ENCODE measurements at regions not wholly inside any gene's neighbourhood (a gene's known extent, or its start where the extent isn't known, plus 50 kb on each side); places are given as distances from the start of the nearest gene placed in this dataset.
A peak's percentile ranks its signal among the peaks of the same experiment; 100 is the strongest.

GRCh38 chr12:105698075-105698474 is 367.6 kb downstream of the C12orf75 start:
- H2BK15ac ChIP-seq (ENCODE audit: low read depth, poor library complexity, severe bottlenecking), result no peak overlapping the region
- no peak overlapping the region for H4K8ac ChIP-seq (ENCODE audit: low read length)
- H3K4me1 ChIP-seq (ENCODE audit: control insufficient read depth, insufficient read depth, low read depth, low read length), result peaks cover 2% of the 10 kb centered on the region
- H3K14ac ChIP-seq (ENCODE audit: low read length in 2 of 2), result no peak overlapping the region
- H2AK5ac ChIP-seq (ENCODE audit: low read length, severe bottlenecking), result no peak overlapping the region
- DNase-seq, result peak; percentile 11
- no peaks in the 10 kb centered on the region for H3K27me3 ChIP-seq (ENCODE audit: control insufficient read depth in 1 of 2, insufficient read depth in 1 of 2, low read length in 2 of 2)
- no peak overlapping the region for H2BK5ac ChIP-seq (ENCODE audit: low read depth, low read length, poor library complexity, severe bottlenecking)
- H3K4me2 ChIP-seq (ENCODE audit: low read length, poor library complexity, severe bottlenecking), result no peak overlapping the region
- H3K36me3 ChIP-seq (ENCODE audit: control insufficient read depth in 1 of 2, insufficient read depth in 2 of 2, low read depth in 1 of 2, low read length in 2 of 2), result no peaks in the 10 kb centered on the region
- H3K79me1 ChIP-seq (replicated peaks; ENCODE audit: low read length, poor library complexity, severe bottlenecking), result no peaks in the 10 kb centered on the region
- no peak overlapping the region for H2BK120ac ChIP-seq (ENCODE audit: low read depth, low read length)
- no peak overlapping the region for H3K4me3 ChIP-seq (ENCODE audit: insufficient read depth in 1 of 2, low read depth in 1 of 2, low read length in 2 of 2)
- H4K91ac ChIP-seq (ENCODE audit: low read length), result no peak overlapping the region
- no peak overlapping the region for H3K9ac ChIP-seq (ENCODE audit: low read length)
- no peak overlapping the region for H2BK12ac ChIP-seq (ENCODE audit: low read length in 2 of 2)
- H2AFZ ChIP-seq (ENCODE audit: low read depth, low read length), result no peak overlapping the region
- H3K23ac ChIP-seq (ENCODE audit: low read length in 2 of 2), result no peak overlapping the region
- H3K9me3 ChIP-seq (ENCODE audit: control insufficient read depth, low read length), result no peaks in the 10 kb centered on the region
- H3K4ac ChIP-seq (ENCODE audit: low read depth in 1 of 2, low read length in 2 of 2), result no peak overlapping the region
- 75% methylated on average over 2 of the region's 3 CpGs for WGBS
- no peak overlapping the region for H3K18ac ChIP-seq (ENCODE audit: low read depth in 1 of 2, low read length in 2 of 2)
- H3K27ac ChIP-seq (ENCODE audit: low read length, poor library complexity, severe bottlenecking), result no peak overlapping the region

GRCh38 chr12:105699209-105699608 is 368.7 kb downstream of the C12orf75 start:
- Histone ChIP-seq H3K4me3 (ENCODE audit: insufficient read depth in 1 of 2, low read depth in 1 of 2, low read length in 2 of 2) (no peak overlapping the region), H3K18ac (ENCODE audit: low read depth in 1 of 2, low read length in 2 of 2) (no peak overlapping the region), H3K23ac (ENCODE audit: low read length in 2 of 2) (no peak overlapping the region), H3K4ac (ENCODE audit: low read depth in 1 of 2, low read length in 2 of 2) (no peak overlapping the region), H4K91ac (ENCODE audit: low read length) (no peak overlapping the region), H2BK120ac (ENCODE audit: low read depth, low read length) (no peak overlapping the region), H3K9me3 (ENCODE audit: control insufficient read depth, low read length) (no peaks in the 10 kb centered on the region), H3K9ac (ENCODE audit: low read length) (no peak overlapping the region), H3K27me3 (ENCODE audit: control insufficient read depth in 1 of 2, insufficient read depth in 1 of 2, low read length in 2 of 2) (no peaks in the 10 kb centered on the region), H3K4me1 (ENCODE audit: control insufficient read depth, insufficient read depth, low read depth, low read length) (peaks cover 2% of the 10 kb centered on the region), H3K27ac (ENCODE audit: low read length, poor library complexity, severe bottlenecking) (no peak overlapping the region), H4K8ac (ENCODE audit: low read length) (no peak overlapping the region), H2AK5ac (ENCODE audit: low read length, severe bottlenecking) (no peak overlapping the region), H2BK15ac (ENCODE audit: low read depth, poor library complexity, severe bottlenecking) (no peak overlapping the region), H3K14ac (ENCODE audit: low read length in 2 of 2) (no peak overlapping the region), H3K79me1 (replicated peaks; ENCODE audit: low read length, poor library complexity, severe bottlenecking) (no peaks in the 10 kb centered on the region), H2AFZ (ENCODE audit: low read depth, low read length) (no peak overlapping the region), H2BK5ac (ENCODE audit: low read depth, low read length, poor library complexity, severe bottlenecking) (no peak overlapping the region), H3K36me3 (ENCODE audit: control insufficient read depth in 1 of 2, insufficient read depth in 2 of 2, low read depth in 1 of 2, low read length in 2 of 2) (no peaks in the 10 kb centered on the region), H2BK12ac (ENCODE audit: low read length in 2 of 2) (no peak overlapping the region), H3K4me2 (ENCODE audit: low read length, poor library complexity, severe bottlenecking) (no peak overlapping the region)
- no peak for DNase-seq
- no CpG with 5 or more reads among the region's 1 CpG for WGBS

- Histone ChIP-seq H3K4ac (ENCODE audit: low read depth in 1 of 2, low read length in 2 of 2) (no peak overlapping the region), H2BK15ac (ENCODE audit: low read depth, poor library complexity, severe bottlenecking) (no peak overlapping the region), H3K4me3 (ENCODE audit: insufficient read depth in 1 of 2, low read depth in 1 of 2, low read length in 2 of 2) (no peak overlapping the region), H3K4me2 (ENCODE audit: low read length, poor library complexity, severe bottlenecking) (no peak overlapping the region), H3K9me3 (ENCODE audit: control insufficient read depth, low read length) (no peaks in the 10 kb centered on the region), H4K91ac (ENCODE audit: low read length) (no peak overlapping the region), H3K36me3 (ENCODE audit: control insufficient read depth in 1 of 2, insufficient read depth in 2 of 2, low read depth in 1 of 2, low read length in 2 of 2) (no peaks in the 10 kb centered on the region), H4K8ac (ENCODE audit: low read length) (no peak overlapping the region), H2AFZ (ENCODE audit: low read depth, low read length) (no peak overlapping the region), H3K27ac (ENCODE audit: low read length, poor library complexity, severe bottlenecking) (no peak overlapping the region), H2BK120ac (ENCODE audit: low read depth, low read length) (no peak overlapping the region), H3K18ac (ENCODE audit: low read depth in 1 of 2, low read length in 2 of 2) (no peak overlapping the region), H3K23ac (ENCODE audit: low read length in 2 of 2) (no peak overlapping the region), H2BK5ac (ENCODE audit: low read depth, low read length, poor library complexity, severe bottlenecking) (no peak overlapping the region), H2AK5ac (ENCODE audit: low read length, severe bottlenecking) (no peak overlapping the region), H3K79me1 (replicated peaks; ENCODE audit: low read length, poor library complexity, severe bottlenecking) (no peaks in the 10 kb centered on the region), H3K27me3 (ENCODE audit: control insufficient read depth in 1 of 2, insufficient read depth in 1 of 2, low read length in 2 of 2) (no peaks in the 10 kb centered on the region), H2BK12ac (ENCODE audit: low read length in 2 of 2) (no peak overlapping the region), H3K9ac (ENCODE audit: low read length) (no peak overlapping the region), H3K4me1 (ENCODE audit: control insufficient read depth, insufficient read depth, low read depth, low read length) (peaks cover 13% of the 10 kb centered on the region), H3K14ac (ENCODE audit: low read length in 2 of 2) (no peak overlapping the region)
- 76% methylated on average over 6 of the region's 6 CpGs for WGBS
- DNase-seq, result no peak
These were observed 374.3 kb downstream of the C12orf75 start for GRCh38 chr12:105704787-105705186.

GRCh38 chr12:105705235-105705634 is 374.7 kb downstream of the C12orf75 start:
- DNase-seq, result no peak
- Histone ChIP-seq H3K4me2 (ENCODE audit: low read length, poor library complexity, severe bottlenecking) (no peak overlapping the region), H3K9ac (ENCODE audit: low read length) (no peak overlapping the region), H2BK120ac (ENCODE audit: low read depth, low read length) (no peak overlapping the region), H3K79me1 (replicated peaks; ENCODE audit: low read length, poor library complexity, severe bottlenecking) (no peaks in the 10 kb centered on the region), H2BK12ac (ENCODE audit: low read length in 2 of 2) (no peak overlapping the region), H3K14ac (ENCODE audit: low read length in 2 of 2) (no peak overlapping the region), H3K36me3 (ENCODE audit: control insufficient read depth in 1 of 2, insufficient read depth in 2 of 2, low read depth in 1 of 2, low read length in 2 of 2) (no peaks in the 10 kb centered on the region), H3K4ac (ENCODE audit: low read depth in 1 of 2, low read length in 2 of 2) (no peak overlapping the region), H3K9me3 (ENCODE audit: control insufficient read depth, low read length) (no peaks in the 10 kb centered on the region), H4K91ac (ENCODE audit: low read length) (no peak overlapping the region), H3K4me3 (ENCODE audit: insufficient read depth in 1 of 2, low read depth in 1 of 2, low read length in 2 of 2) (no peak overlapping the region), H3K4me1 (ENCODE audit: control insufficient read depth, insufficient read depth, low read depth, low read length) (peaks cover 13% of the 10 kb centered on the region), H3K23ac (ENCODE audit: low read length in 2 of 2) (no peak overlapping the region), H3K18ac (ENCODE audit: low read depth in 1 of 2, low read length in 2 of 2) (no peak overlapping the region), H2BK5ac (ENCODE audit: low read depth, low read length, poor library complexity, severe bottlenecking) (no peak overlapping the region), H3K27ac (ENCODE audit: low read length, poor library complexity, severe bottlenecking) (no peak overlapping the region), H4K8ac (ENCODE audit: low read length) (peak overlapping the region; percentile 28), H2BK15ac (ENCODE audit: low read depth, poor library complexity, severe bottlenecking) (no peak overlapping the region), H2AK5ac (ENCODE audit: low read length, severe bottlenecking) (peak overlapping the region; percentile 8), H2AFZ (ENCODE audit: low read depth, low read length) (no peak overlapping the region), H3K27me3 (ENCODE audit: control insufficient read depth in 1 of 2, insufficient read depth in 1 of 2, low read length in 2 of 2) (peaks cover 0 to 3% of the 10 kb centered on the region in 2 experiments)
- 91% methylated on average over 8 of the region's 8 CpGs for WGBS

Data from mesenchymal stem cell (in vitro differentiated cells and primary cell).